Panc1 (cell line): ENCODE measurements at regions not wholly inside any gene's neighbourhood (a gene's known extent, or its start where the extent isn't known, plus 50 kb on each side); places are given as distances from the start of the nearest gene placed in this dataset.

Experiments
- ATAC-seq: fragments of 200-7000 bp; cut with Tn5 transposase; 2 replicates; pipeline ENCODE4 v1.9.1; 2020; ENCODE audit warnings: mild to moderate bottlenecking, moderate library complexity
- BruUV-seq: library from RNA; stranded (reverse); fragments of 400-500 nt; replicated peaks from 2 replicates; lab custom pipeline; 2021; lab: Mats Ljungman, UMichigan
- CTCF ChIA-PET: fragments of 300-600 bp; sonication (Branson Sonifier 250); formaldehyde crosslinking; loops from one replicate; lab custom pipeline; 2022; ENCODE audit warnings: antibody characterized with exemption; lab: Charles Lee
- POLR2A ChIA-PET: fragments of 300-600 bp; sonication (Branson Sonifier 250); formaldehyde crosslinking; loops from one replicate; lab custom pipeline; 2022; ENCODE audit warnings: antibody characterized with exemption; lab: Charles Lee
- DNase-seq: peaks from one replicate; pipeline ENCODE4 v3.0.0-alpha.2; 2010; ENCODE audit warnings: low read depth, low spot score
- H3K27ac ChIP-seq: 2 replicates; pipeline ENCODE4 v1.5.1; 2011; ENCODE audit warnings: mild to moderate bottlenecking, low read length, inconsistent platforms
- H3K27me3 ChIP-seq: fragments of 200-500 bp; sonication (Bioruptor generic); 2 replicates; pipeline ENCODE4 v1.6.0; 2014; ENCODE audit warnings: low read length, inconsistent platforms; ENCODE audit not compliant: control insufficient read depth, insufficient read depth
- H3K36me3 ChIP-seq: fragments of 200-500 bp; sonication (Bioruptor generic); 2 replicates; pipeline ENCODE4 v1.5.1; 2014; ENCODE audit warnings: inconsistent platforms, mild to moderate bottlenecking, low read length, moderate library complexity; ENCODE audit not compliant: control insufficient read depth, insufficient read depth
- H3K4me1 ChIP-seq: 2 replicates; pipeline ENCODE4 v1.5.1; 2011; ENCODE audit warnings: inconsistent platforms, mild to moderate bottlenecking, low read length, moderate library complexity; ENCODE audit not compliant: control insufficient read depth, insufficient read depth
- H3K4me3 ChIP-seq, 2 experiments: 2 replicates each; pipeline ENCODE4 v1.5.1; 2011 to 2012; ENCODE audit warnings: low read depth in 2 of 2, low read length in 2 of 2, mild to moderate bottlenecking in 2 of 2, inconsistent platforms in 1 of 2, moderate library complexity in 1 of 2
- H3K9me3 ChIP-seq: fragments of 200-500 bp; sonication (Bioruptor generic); 2 replicates; pipeline ENCODE4 v1.5.1; 2014; ENCODE audit warnings: low read depth, mild to moderate bottlenecking, inconsistent platforms, low read length, moderate library complexity; ENCODE audit not compliant: control insufficient read depth, insufficient read depth
- CTCF ChIP-seq: fragments of 450-650 bp; IDR thresholded peaks from 2 replicates; pipeline ENCODE4 v1.5.1; 2017; ENCODE audit warnings: mild to moderate bottlenecking
- POLR2AphosphoS5 ChIP-seq: IDR thresholded peaks from 2 replicates; pipeline ENCODE4 v1.6.1; 2012; ENCODE audit warnings: mild to moderate bottlenecking, low read depth, low read length, moderate library complexity
- REST ChIP-seq, 2 experiments: IDR thresholded peaks; 2 replicates each; pipeline ENCODE4 v1.6.1; 2011 to 2012; ENCODE audit warnings: low read depth in 2 of 2, control low read depth in 1 of 2, low read length in 1 of 2, mild to moderate bottlenecking in 1 of 2, moderate library complexity in 1 of 2; ENCODE audit not compliant: insufficient read depth in 1 of 2
- SIN3A ChIP-seq: IDR thresholded peaks from 2 replicates; pipeline ENCODE4 v1.6.1; 2012; ENCODE audit warnings: low read depth, mild to moderate bottlenecking, low read length, moderate library complexity, borderline replicate concordance; ENCODE audit not compliant: insufficient read depth
- TCF7L2 ChIP-seq: IDR thresholded peaks from 2 replicates; pipeline ENCODE4 v1.6.1; 2011; ENCODE audit warnings: mild to moderate bottlenecking, low read depth, low read length, inconsistent platforms
- in situ Hi-C: cut with HindIII; loops from 2 replicates; pipeline ENCODE4 v1.10.0; 2016; ENCODE audit warnings: low sequenced_read_pairs, low pct_unique_long_range_greater_than_20kb
- intact Hi-C: fragments of 100-400 bp; cut with micrococcal nuclease; formaldehyde crosslinking; loops from one replicate; pipeline ENCODE4 v1.10.0; 2022; ENCODE audit not compliant: unreplicated experiment

- no TSS peak for BruUV-seq
- CTCF ChIA-PET: no interaction called here
- POLR2A ChIA-PET: no interaction called here
Observed at GRCh38 chr7:21370283-21370982, 57.5 kb upstream of the SP4 start.

GRCh38 chr7:21371360-21371759 is 56.5 kb upstream of the SP4 start:
- POLR2A ChIA-PET: no interaction called here
- Histone ChIP-seq H3K27ac (no peak overlapping the region), H3K27me3 (no peaks in the 10 kb centered on the region), H3K4me1 (no peaks in the 10 kb centered on the region), H3K36me3 (no peaks in the 10 kb centered on the region), H3K4me3 (no peak overlapping the region), H3K9me3 (peaks cover 11% of the 10 kb centered on the region; the same call in 1 of the 2 replicates)
- ATAC-seq (no peak), DNase-seq (no peak)
- in situ Hi-C loops (no loop called here), intact Hi-C loops (no loop called here)
- CTCF ChIA-PET: no interaction called here
- TF ChIP-seq CTCF: no peak
- no peak for TF ChIP-seq REST (IDR thresholded peaks at IDR 0.05; ENCODE audit: insufficient read depth in 1 of 2, low read depth in 2 of 2, low read length in 1 of 2)
- no peak for TF ChIP-seq SIN3A
- no peak for TF ChIP-seq POLR2AphosphoS5
- no peak for TF ChIP-seq TCF7L2
- no TSS peak for BruUV-seq

More at GRCh38 chr7:21370283-21370982, 57.5 kb upstream of the SP4 start:
- TF ChIP-seq TCF7L2 (no peak), POLR2AphosphoS5 (no peak), CTCF (no peak), REST (IDR thresholded peaks at IDR 0.05; ENCODE audit: insufficient read depth in 1 of 2, low read depth in 2 of 2, low read length in 1 of 2) (no peak), SIN3A (no peak)
- in situ Hi-C loops: no loop called here
- no peak for DNase-seq
- no peaks in the 10 kb centered on the region for H3K4me1 ChIP-seq
- ATAC-seq: no peak
- no peak overlapping the region for H3K4me3 ChIP-seq
- intact Hi-C loops: no loop called here
- no peaks in the 10 kb centered on the region for H3K27me3 ChIP-seq
- H3K27ac ChIP-seq: no peak overlapping the region
- H3K9me3 ChIP-seq: peaks cover 9% of the 10 kb centered on the region; the same call in 1 of the 2 replicates
- H3K36me3 ChIP-seq: no peaks in the 10 kb centered on the region
